ENCODE measurements at regions not wholly inside any gene's neighbourhood (a gene's known extent, or its start where the extent isn't known, plus 50 kb on each side); places are given as distances from the start of the nearest gene placed in this dataset.

DNA sequence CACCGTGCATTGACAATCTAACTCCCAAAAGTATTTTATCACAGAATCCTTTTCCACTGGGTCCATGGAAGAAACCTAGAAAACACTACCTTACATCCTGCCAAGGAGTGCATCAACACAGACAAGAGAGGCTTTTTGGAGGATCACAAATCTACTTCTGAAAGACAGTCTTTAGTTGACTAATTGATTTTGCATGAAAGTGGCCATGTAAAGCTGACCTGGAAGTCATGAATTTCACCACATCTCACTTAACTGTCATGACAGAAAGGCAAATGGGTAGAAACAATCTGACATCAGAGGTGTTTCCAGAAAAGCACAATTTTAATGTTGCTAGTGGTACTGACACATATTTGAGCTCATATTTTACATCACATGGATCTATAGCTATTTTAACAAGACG is 101.6 kb downstream of the FAM76B start:
- H3K4me1 ChIP-seq (ENCODE audit: control insufficient read depth in 2 of 2, insufficient read depth in 2 of 2, low read length in 2 of 2): peaks cover 21 to 25% of the 10 kb centered on the region in 2 donors
- no CpG with 5 or more reads among the region's 2 CpGs for WGBS (ENCODE audit: insufficient coverage)

DNA sequence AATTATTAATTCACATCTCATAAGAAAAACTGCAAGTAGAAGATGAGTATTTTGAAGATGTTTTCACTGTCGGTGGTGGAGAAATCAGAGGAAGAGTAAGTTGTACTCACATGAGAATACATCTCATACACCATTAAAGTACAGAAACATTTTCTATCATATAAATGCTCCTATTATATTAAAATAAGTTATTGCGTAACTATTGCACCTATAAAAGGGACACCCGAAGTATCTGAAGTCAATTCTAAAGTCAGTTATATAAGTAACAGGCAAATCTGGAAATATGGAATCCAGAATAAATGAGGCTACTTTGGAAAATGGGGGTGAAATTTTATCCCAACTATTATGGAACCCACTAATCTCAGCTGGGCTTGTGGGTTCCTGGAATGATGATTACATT is 103.3 kb downstream of the FAM76B start:
- ChIA-PET CTCF (interaction anchor here (0.9 kb wide), 1 partner anchor 19 kb away, joined by 3 read pairs; no protein-coding TSS in a partner anchor), POLR2A (interaction anchor here (0.5 kb wide), 1 partner anchor 32 kb away, joined by 3 read pairs; no protein-coding TSS in a partner anchor)
- H3K27me3 ChIP-seq (replicated peaks in 1 of 4; ENCODE audit: control extremely low read depth in 1 of 4, control insufficient read depth in 3 of 4, insufficient read depth in 4 of 4, low read length in 3 of 4): no peaks in the 10 kb centered on the region
- H3K79me2 ChIP-seq (ENCODE audit: control insufficient read depth, insufficient read depth, low read length): no peaks in the 10 kb centered on the region
- H3K4me3 ChIP-seq (ENCODE audit: control extremely low read depth in 1 of 5, extremely low read depth in 1 of 5, insufficient read depth in 1 of 5, low read depth in 2 of 5, low read length in 4 of 5): no peak overlapping the region
- no CpG with 5 or more reads among the region's 3 CpGs for WGBS (ENCODE audit: insufficient coverage)
- peaks cover 3 to 7% of the 10 kb centered on the region in 2 donors for H3K4me1 ChIP-seq (ENCODE audit: control insufficient read depth in 2 of 2, insufficient read depth in 2 of 2, low read length in 2 of 2)
- no peak overlapping the region for H3K4me3 Mint-ChIP-seq
- no peaks in the 10 kb centered on the region for H3K9me3 ChIP-seq (ENCODE audit: control extremely low read depth in 1 of 3, control insufficient read depth in 2 of 3, insufficient read depth in 1 of 3, low read length in 2 of 3)
- intact Hi-C loops (cut with micrococcal nuclease): no loop called here
- no peaks in the 10 kb centered on the region for H3K9me3 Mint-ChIP-seq (ENCODE audit: insufficient read depth)
- TF ChIP-seq EZH2 (IDR thresholded peaks at IDR 0.05; ENCODE audit: borderline replicate concordance, insufficient read depth, low read depth, low read length, poor library complexity, severe bottlenecking): no peak
- TF ChIP-seq, protein P1, sequence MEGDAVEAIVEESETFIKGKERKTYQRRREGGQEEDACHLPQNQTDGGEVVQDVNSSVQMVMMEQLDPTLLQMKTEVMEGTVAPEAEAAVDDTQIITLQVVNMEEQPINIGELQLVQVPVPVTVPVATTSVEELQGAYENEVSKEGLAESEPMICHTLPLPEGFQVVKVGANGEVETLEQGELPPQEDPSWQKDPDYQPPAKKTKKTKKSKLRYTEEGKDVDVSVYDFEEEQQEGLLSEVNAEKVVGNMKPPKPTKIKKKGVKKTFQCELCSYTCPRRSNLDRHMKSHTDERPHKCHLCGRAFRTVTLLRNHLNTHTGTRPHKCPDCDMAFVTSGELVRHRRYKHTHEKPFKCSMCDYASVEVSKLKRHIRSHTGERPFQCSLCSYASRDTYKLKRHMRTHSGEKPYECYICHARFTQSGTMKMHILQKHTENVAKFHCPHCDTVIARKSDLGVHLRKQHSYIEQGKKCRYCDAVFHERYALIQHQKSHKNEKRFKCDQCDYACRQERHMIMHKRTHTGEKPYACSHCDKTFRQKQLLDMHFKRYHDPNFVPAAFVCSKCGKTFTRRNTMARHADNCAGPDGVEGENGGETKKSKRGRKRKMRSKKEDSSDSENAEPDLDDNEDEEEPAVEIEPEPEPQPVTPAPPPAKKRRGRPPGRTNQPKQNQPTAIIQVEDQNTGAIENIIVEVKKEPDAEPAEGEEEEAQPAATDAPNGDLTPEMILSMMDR (IDR thresholded peaks at IDR 0.05): no peak
- H3K27ac Mint-ChIP-seq: no peak overlapping the region
- no peak for ATAC-seq (ENCODE audit: low read depth)
- no peak for DNase-seq
- no peak overlapping the region for H3K27ac ChIP-seq (ENCODE audit: low read length in 2 of 2)
- H3K4me2 ChIP-seq (replicated peaks; ENCODE audit: low read depth, low read length, poor library complexity, severe bottlenecking): no peak overlapping the region
- H3K36me3 ChIP-seq (replicated peaks in 1 of 2; ENCODE audit: control extremely low read depth in 1 of 2, control insufficient read depth in 1 of 2, extremely low read depth in 1 of 2, insufficient read depth in 2 of 2, low read length in 1 of 2): no peaks in the 10 kb centered on the region
- H3K9ac ChIP-seq (ENCODE audit: low read length): no peak overlapping the region
- no peaks in the 10 kb centered on the region for H3K27me3 Mint-ChIP-seq
- H2AFZ ChIP-seq (ENCODE audit: insufficient read depth, low read depth, low read length, poor library complexity, severe bottlenecking): no peak overlapping the region
- H4K20me1 ChIP-seq (ENCODE audit: control insufficient read depth, insufficient read depth, low read length, poor library complexity, severe bottlenecking): no peaks in the 10 kb centered on the region
- H3K4me1 Mint-ChIP-seq: no peaks in the 10 kb centered on the region

More for the DNA sequence above, 101.6 kb downstream of the FAM76B start:
- Mint-ChIP-seq H3K4me3 (no peak overlapping the region), H3K4me1 (no peaks in the 10 kb centered on the region), H3K9me3 (ENCODE audit: insufficient read depth) (no peaks in the 10 kb centered on the region), H3K27me3 (no peaks in the 10 kb centered on the region), H3K27ac (no peak overlapping the region)
- ATAC-seq (ENCODE audit: low read depth) (no peak), DNase-seq (no peak)
- TF ChIP-seq EZH2 (IDR thresholded peaks at IDR 0.05; ENCODE audit: borderline replicate concordance, insufficient read depth, low read depth, low read length, poor library complexity, severe bottlenecking): no peak
- TF ChIP-seq, protein P1 (IDR thresholded peaks at IDR 0.05): no peak
- POLR2A ChIA-PET: no interaction called here
- intact Hi-C loops (cut with micrococcal nuclease): no loop called here
- Histone ChIP-seq H3K9ac (ENCODE audit: low read length) (no peak overlapping the region), H4K20me1 (ENCODE audit: control insufficient read depth, insufficient read depth, low read length, poor library complexity, severe bottlenecking) (no peaks in the 10 kb centered on the region), H3K36me3 (replicated peaks in 1 of 2; ENCODE audit: control extremely low read depth in 1 of 2, control insufficient read depth in 1 of 2, extremely low read depth in 1 of 2, insufficient read depth in 2 of 2, low read length in 1 of 2) (no peaks in the 10 kb centered on the region), H3K79me2 (ENCODE audit: control insufficient read depth, insufficient read depth, low read length) (no peaks in the 10 kb centered on the region), H2AFZ (ENCODE audit: insufficient read depth, low read depth, low read length, poor library complexity, severe bottlenecking) (no peak overlapping the region), H3K4me2 (replicated peaks; ENCODE audit: low read depth, low read length, poor library complexity, severe bottlenecking) (no peak overlapping the region), H3K9me3 (ENCODE audit: control extremely low read depth in 1 of 3, control insufficient read depth in 2 of 3, insufficient read depth in 1 of 3, low read length in 2 of 3) (no peaks in the 10 kb centered on the region), H3K27ac (ENCODE audit: low read length in 2 of 2) (no peak overlapping the region), H3K27me3 (replicated peaks in 1 of 4; ENCODE audit: control extremely low read depth in 1 of 4, control insufficient read depth in 3 of 4, insufficient read depth in 4 of 4, low read length in 3 of 4) (no peaks in the 10 kb centered on the region), H3K4me3 (ENCODE audit: control extremely low read depth in 1 of 5, extremely low read depth in 1 of 5, insufficient read depth in 1 of 5, low read depth in 2 of 5, low read length in 4 of 5) (no peak overlapping the region)
- CTCF ChIA-PET: interaction anchor here (0.8 to 1.0 kb wide), 3 partner anchors 14 to 535 kb away, joined by 3 to 4 read pairs (median 4); no protein-coding TSS in a partner anchor

Data from B cell (primary cell).